HG02981 (cell line): ENCODE measurements at regions not wholly inside any gene's neighbourhood (a gene's known extent, or its start where the extent isn't known, plus 50 kb on each side); places are given as distances from the start of the nearest gene placed in this dataset.
"Not testable (repeated sequence)": the region's sequence is repeated elsewhere in the genome, so short reads cannot be mapped to it uniquely, and the experiment has no call there.

ENCODE experiments used
- ATAC-seq: cut with Tn5 transposase; IDR thresholded peaks from one replicate; pipeline ENCODE4 v1.9.1; 2021; ENCODE audit warnings: mild to moderate bottlenecking, moderate library complexity; ENCODE audit not compliant: unreplicated experiment

- ATAC-seq = no peak
Observed at GRCh38 chr7:109579901-109580300, 1010.2 kb downstream of the DNAJB9 start.

GRCh38 chr7:109582211-109582610, 1012.5 kb downstream of the DNAJB9 start:
- ATAC-seq = no peak

- not testable (repeated sequence) for ATAC-seq
Observed at GRCh38 chr7:109596948-109597347, 1027.3 kb downstream of the DNAJB9 start.

GRCh38 chr7:109611656-109612055, 1042.0 kb downstream of the DNAJB9 start:
- ATAC-seq = no peak

- no peak for ATAC-seq
Observed at GRCh38 chr7:109616551-109617069, 1046.9 kb downstream of the DNAJB9 start.

GRCh38 chr7:109622320-109622719, 1052.6 kb downstream of the DNAJB9 start:
- ATAC-seq = no peak

- ATAC-seq = not testable (repeated sequence)
Observed at GRCh38 chr7:109632890-109633289, 1063.2 kb downstream of the DNAJB9 start.

GRCh38 chr7:109635374-109635773, 1065.7 kb downstream of the DNAJB9 start:
- ATAC-seq = no peak

GRCh38 chr7:109637428-109637990, 1067.8 kb downstream of the DNAJB9 start:
- ATAC-seq = no peak

GRCh38 chr7:109638321-109638720, 1068.6 kb downstream of the DNAJB9 start:
- no peak for ATAC-seq

GRCh38 chr7:109639561-109639960, 1069.9 kb downstream of the DNAJB9 start:
- ATAC-seq = no peak

- no peak for ATAC-seq
Observed at GRCh38 chr7:109641445-109641844, 1071.8 kb downstream of the DNAJB9 start.

GRCh38 chr7:109646124-109646523, 1076.5 kb downstream of the DNAJB9 start:
- no peak for ATAC-seq

GRCh38 chr7:109646594-109646993, 1076.9 kb downstream of the DNAJB9 start:
- ATAC-seq = not testable (repeated sequence)

- not testable (repeated sequence) for ATAC-seq
Observed at GRCh38 chr7:109647263-109647662, 1077.6 kb downstream of the DNAJB9 start.

- ATAC-seq = no peak
Observed at GRCh38 chr7:109659261-109659660, 1089.6 kb downstream of the DNAJB9 start.

- ATAC-seq = no peak
Observed at GRCh38 chr7:109660401-109660800, 1090.7 kb downstream of the DNAJB9 start.

GRCh38 chr7:109663806-109664205, 1094.1 kb downstream of the DNAJB9 start:
- ATAC-seq = no peak

- not testable (repeated sequence) for ATAC-seq
Observed at GRCh38 chr7:109687269-109687668, 1117.6 kb downstream of the DNAJB9 start.

- ATAC-seq = not testable (repeated sequence)
Observed at GRCh38 chr7:109692613-109693012, 1122.9 kb downstream of the DNAJB9 start.

GRCh38 chr7:109694149-109695071, 1124.7 kb downstream of the DNAJB9 start:
- no peak for ATAC-seq

- no peak for ATAC-seq
Observed at GRCh38 chr7:109695419-109695818, 1125.7 kb downstream of the DNAJB9 start.
